ENCODE measurements at regions not wholly inside any gene's neighbourhood (a gene's known extent, or its start where the extent isn't known, plus 50 kb on each side); places are given as distances from the start of the nearest gene placed in this dataset.

DNA sequence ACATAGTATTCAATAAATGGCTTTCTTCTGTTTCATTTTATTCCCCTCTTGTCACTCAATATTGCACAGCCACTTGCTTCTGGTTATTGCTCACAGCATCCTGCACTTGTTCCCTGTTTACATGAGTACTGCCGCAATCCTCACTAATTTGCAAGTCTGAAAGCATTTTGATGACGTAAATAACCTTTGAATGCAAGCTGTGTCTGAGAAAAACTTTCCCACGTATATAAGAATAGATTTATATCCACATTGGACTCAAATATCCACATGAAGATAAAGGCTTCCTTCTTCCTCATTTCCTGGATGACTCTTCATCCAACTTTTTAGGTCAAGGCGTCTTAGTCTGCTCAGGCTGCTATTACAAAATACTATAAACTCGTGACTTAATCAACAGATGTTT, 88.2 kb upstream of the DAP start:
- Histone ChIP-seq H3K27ac (ENCODE audit: low read depth, low read length) (no peak overlapping the region), H3K79me2 (ENCODE audit: insufficient read depth, low read length) (no peaks in the 10 kb centered on the region), H3K4me2 (ENCODE audit: insufficient read depth, low read length) (no peak overlapping the region), H3K9me3 (ENCODE audit: low read depth, low read length) (no peaks in the 10 kb centered on the region), H3K4me3 (ENCODE audit: insufficient read depth, low read length) (no peak overlapping the region), H4K20me1 (ENCODE audit: insufficient read depth, low read length) (no peaks in the 10 kb centered on the region), H3K27me3 (ENCODE audit: insufficient read depth, low read length) (peaks cover 6% of the 10 kb centered on the region), H3K4me1 (ENCODE audit: insufficient read depth, low read length) (no peaks in the 10 kb centered on the region), H2AFZ (ENCODE audit: low read length) (no peak overlapping the region), H3K36me3 (ENCODE audit: insufficient read depth, low read length) (no peaks in the 10 kb centered on the region)
- no peak for DNase-seq (ENCODE audit: insufficient read length, low spot score, missing footprints)
- TF ChIP-seq, protein P1, sequence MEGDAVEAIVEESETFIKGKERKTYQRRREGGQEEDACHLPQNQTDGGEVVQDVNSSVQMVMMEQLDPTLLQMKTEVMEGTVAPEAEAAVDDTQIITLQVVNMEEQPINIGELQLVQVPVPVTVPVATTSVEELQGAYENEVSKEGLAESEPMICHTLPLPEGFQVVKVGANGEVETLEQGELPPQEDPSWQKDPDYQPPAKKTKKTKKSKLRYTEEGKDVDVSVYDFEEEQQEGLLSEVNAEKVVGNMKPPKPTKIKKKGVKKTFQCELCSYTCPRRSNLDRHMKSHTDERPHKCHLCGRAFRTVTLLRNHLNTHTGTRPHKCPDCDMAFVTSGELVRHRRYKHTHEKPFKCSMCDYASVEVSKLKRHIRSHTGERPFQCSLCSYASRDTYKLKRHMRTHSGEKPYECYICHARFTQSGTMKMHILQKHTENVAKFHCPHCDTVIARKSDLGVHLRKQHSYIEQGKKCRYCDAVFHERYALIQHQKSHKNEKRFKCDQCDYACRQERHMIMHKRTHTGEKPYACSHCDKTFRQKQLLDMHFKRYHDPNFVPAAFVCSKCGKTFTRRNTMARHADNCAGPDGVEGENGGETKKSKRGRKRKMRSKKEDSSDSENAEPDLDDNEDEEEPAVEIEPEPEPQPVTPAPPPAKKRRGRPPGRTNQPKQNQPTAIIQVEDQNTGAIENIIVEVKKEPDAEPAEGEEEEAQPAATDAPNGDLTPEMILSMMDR (IDR thresholded peaks at IDR 0.05; ENCODE audit: extremely low read depth, low read depth, low read length) = no peak

DNA sequence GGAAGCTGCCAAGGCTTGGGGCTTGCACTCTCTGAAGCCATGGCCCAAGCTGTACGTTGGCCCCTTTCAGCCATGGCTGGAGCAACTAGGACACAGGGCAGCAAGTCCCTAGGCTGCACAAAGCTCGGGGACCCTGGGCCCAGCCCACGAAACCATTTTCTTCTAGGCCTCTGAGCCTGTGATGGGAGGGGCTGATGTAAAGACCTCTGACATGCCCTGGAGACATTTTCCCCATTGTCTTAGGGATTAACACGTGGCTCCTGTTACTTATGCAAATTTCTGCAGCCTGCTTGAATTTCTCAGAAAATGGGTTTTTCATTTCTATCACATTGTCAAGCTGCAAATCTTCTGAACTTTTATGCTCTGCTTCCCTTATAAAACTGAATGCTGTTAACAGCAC, 83.0 kb upstream of the DAP start:
- TF ChIP-seq, protein P1 (IDR thresholded peaks at IDR 0.05; ENCODE audit: extremely low read depth, low read depth, low read length) = no peak
- Histone ChIP-seq H2AFZ (ENCODE audit: low read length) (no peak overlapping the region), H3K4me2 (ENCODE audit: insufficient read depth, low read length) (no peak overlapping the region), H3K27me3 (ENCODE audit: insufficient read depth, low read length) (peaks cover 1% of the 10 kb centered on the region), H3K4me1 (ENCODE audit: insufficient read depth, low read length) (no peaks in the 10 kb centered on the region), H3K9me3 (ENCODE audit: low read depth, low read length) (no peaks in the 10 kb centered on the region), H3K36me3 (ENCODE audit: insufficient read depth, low read length) (no peaks in the 10 kb centered on the region), H4K20me1 (ENCODE audit: insufficient read depth, low read length) (no peaks in the 10 kb centered on the region), H3K79me2 (ENCODE audit: insufficient read depth, low read length) (no peaks in the 10 kb centered on the region), H3K4me3 (ENCODE audit: insufficient read depth, low read length) (no peak overlapping the region), H3K27ac (ENCODE audit: low read depth, low read length) (no peak overlapping the region)
- no peak for DNase-seq (ENCODE audit: insufficient read length, low spot score, missing footprints)

DNA sequence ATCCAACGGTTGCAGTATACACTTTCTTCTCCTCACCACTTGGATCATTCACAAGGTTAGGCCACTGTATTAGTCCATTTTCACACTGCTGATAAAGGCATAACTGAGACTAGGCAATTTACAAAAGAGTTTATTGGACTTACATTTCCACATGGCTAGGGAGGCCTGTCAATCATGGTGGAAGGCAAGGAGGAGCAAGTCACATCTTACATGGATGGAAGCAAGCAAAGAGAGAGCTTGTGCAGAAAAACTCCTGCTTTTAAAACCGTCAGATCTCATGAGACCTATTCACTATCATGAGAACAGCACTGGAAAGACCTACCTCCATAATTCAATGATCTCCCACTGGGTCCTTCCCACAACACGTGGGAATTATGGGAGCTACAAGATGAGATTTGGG, 81.8 kb upstream of the DAP start:
- Histone ChIP-seq H4K20me1 (ENCODE audit: insufficient read depth, low read length) (no peaks in the 10 kb centered on the region), H3K9me3 (ENCODE audit: low read depth, low read length) (no peaks in the 10 kb centered on the region), H3K4me3 (ENCODE audit: insufficient read depth, low read length) (no peak overlapping the region), H3K27ac (ENCODE audit: low read depth, low read length) (no peak overlapping the region), H3K4me1 (ENCODE audit: insufficient read depth, low read length) (no peaks in the 10 kb centered on the region), H3K4me2 (ENCODE audit: insufficient read depth, low read length) (no peak overlapping the region), H3K27me3 (ENCODE audit: insufficient read depth, low read length) (peaks cover 5% of the 10 kb centered on the region), H2AFZ (ENCODE audit: low read length) (no peak overlapping the region), H3K36me3 (ENCODE audit: insufficient read depth, low read length) (no peaks in the 10 kb centered on the region), H3K79me2 (ENCODE audit: insufficient read depth, low read length) (no peaks in the 10 kb centered on the region)
- no peak for DNase-seq (ENCODE audit: insufficient read length, low spot score, missing footprints)
- TF ChIP-seq, protein P1 (IDR thresholded peaks at IDR 0.05; ENCODE audit: extremely low read depth, low read depth, low read length) = no peak

GRCh38 chr5:10839916-10840599, 79.0 kb upstream of the DAP start:
- no peaks in the 10 kb centered on the region for H3K4me1 ChIP-seq (ENCODE audit: insufficient read depth, low read length)

More at GRCh38 chr5:10839916-10840599, 79.0 kb upstream of the DAP start:
- TF ChIP-seq, protein P1 (IDR thresholded peaks at IDR 0.05; ENCODE audit: extremely low read depth, low read depth, low read length) = no peak
- Histone ChIP-seq H3K4me2 (ENCODE audit: insufficient read depth, low read length) (no peak overlapping the region), H3K27me3 (ENCODE audit: insufficient read depth, low read length) (peaks cover 5% of the 10 kb centered on the region), H3K27ac (ENCODE audit: low read depth, low read length) (no peak overlapping the region), H4K20me1 (ENCODE audit: insufficient read depth, low read length) (no peaks in the 10 kb centered on the region), H3K36me3 (ENCODE audit: insufficient read depth, low read length) (no peaks in the 10 kb centered on the region), H3K4me3 (ENCODE audit: insufficient read depth, low read length) (no peak overlapping the region), H3K79me2 (ENCODE audit: insufficient read depth, low read length) (no peaks in the 10 kb centered on the region), H2AFZ (ENCODE audit: low read length) (no peak overlapping the region), H3K9me3 (ENCODE audit: low read depth, low read length) (no peaks in the 10 kb centered on the region)
- no peak for DNase-seq (ENCODE audit: insufficient read length, low spot score, missing footprints)
